Breast epithelium (tissue), 3 donors: ENCODE measurements at regions not wholly inside any gene's neighbourhood (a gene's known extent, or its start where the extent isn't known, plus 50 kb on each side); places are given as distances from the start of the nearest gene placed in this dataset.

Experiments used
- CTCF ChIP-seq, 3 donors: fragments of 450-650 bp; IDR thresholded peaks; one replicate each; pipeline ENCODE4 v1.5.1; 2016 to 2017; ENCODE audit warnings: antibody characterized with exemption in 3 of 3, mild to moderate bottlenecking in 3 of 3, moderate library complexity in 3 of 3
- POLR2A ChIP-seq: fragments of 450-650 bp; IDR thresholded peaks from one replicate; pipeline ENCODE4 v1.6.1; 2016; ENCODE audit warnings: antibody characterized with exemption, mild to moderate bottlenecking, moderate library complexity
- POLR2AphosphoS5 ChIP-seq, 3 donors: sonication (generic); formaldehyde crosslinking; IDR thresholded peaks; one replicate each; pipeline ENCODE4 v1.6.1; 2017; ENCODE audit warnings: antibody characterized with exemption in 3 of 3

GRCh38 chr2:188835006-188835405 is 139.2 kb upstream of the COL3A1 start:
- no peak for TF ChIP-seq POLR2A
- no peak for TF ChIP-seq CTCF (IDR thresholded peaks at IDR 0.05)
- TF ChIP-seq POLR2AphosphoS5 (IDR thresholded peaks at IDR 0.05), result no peak
